H9 (cell line): ENCODE measurements at regions not wholly inside any gene's neighbourhood (a gene's known extent, or its start where the extent isn't known, plus 50 kb on each side); places are given as distances from the start of the nearest gene placed in this dataset.

Experiments used
- DNase-seq: peaks from one replicate; pipeline ENCODE4 v3.0.0-alpha.2; 2017
- H2AFZ ChIP-seq: one replicate; pipeline ENCODE4 v1.6.1; 2013; ENCODE audit warnings: mild to moderate bottlenecking, low read length, control low read depth, moderate library complexity
- H2AK5ac ChIP-seq: 2 replicates; pipeline ENCODE4 v1.6.1; 2013; ENCODE audit warnings: low read length, control low read depth, mixed read lengths; ENCODE audit not compliant: insufficient read length
- H2BK120ac ChIP-seq: one replicate; pipeline ENCODE4 v1.6.1; 2013; ENCODE audit warnings: low read depth, mild to moderate bottlenecking, low read length, control low read depth, inconsistent platforms; ENCODE audit not compliant: poor library complexity, severe bottlenecking
- H2BK12ac ChIP-seq: 2 replicates; pipeline ENCODE4 v1.6.1; 2013; ENCODE audit warnings: low read length, control low read depth, mixed read lengths, low read depth; ENCODE audit not compliant: insufficient read length
- H2BK15ac ChIP-seq: 2 replicates; pipeline ENCODE4 v1.6.1; 2013; ENCODE audit warnings: low read depth, low read length, control low read depth
- H2BK20ac ChIP-seq: one replicate; pipeline ENCODE4 v1.6.1; 2013; ENCODE audit warnings: low read depth, mild to moderate bottlenecking, low read length, control low read depth, inconsistent platforms; ENCODE audit not compliant: poor library complexity, severe bottlenecking
- H2BK5ac ChIP-seq: 2 replicates; pipeline ENCODE4 v1.6.1; 2013; ENCODE audit warnings: low read length, control low read depth, mixed read lengths; ENCODE audit not compliant: insufficient read length
- H3K14ac ChIP-seq: 2 replicates; pipeline ENCODE4 v1.6.1; 2013; ENCODE audit warnings: low read length, control low read depth; ENCODE audit not compliant: insufficient read depth
- H3K18ac ChIP-seq: 2 replicates; pipeline ENCODE4 v1.6.1; 2013; ENCODE audit warnings: low read depth, mild to moderate bottlenecking, mixed read lengths, low read length, control low read depth; ENCODE audit not compliant: insufficient read length
- H3K23ac ChIP-seq: 2 replicates; pipeline ENCODE4 v1.6.1; 2013; ENCODE audit warnings: low read length, control low read depth, mixed read lengths, low read depth; ENCODE audit not compliant: insufficient read length
- H3K23me2 ChIP-seq: 2 replicates; pipeline ENCODE4 v1.6.1; 2013; ENCODE audit warnings: low read depth, mild to moderate bottlenecking, mixed read lengths, low read length, control low read depth; ENCODE audit not compliant: insufficient read length, poor library complexity, severe bottlenecking
- H3K27ac ChIP-seq: 2 replicates; pipeline ENCODE4 v1.5.1; 2013; ENCODE audit warnings: low read length, control low read depth, mixed read lengths, low read depth; ENCODE audit not compliant: insufficient read length
- H3K27me3 ChIP-seq: 2 replicates; pipeline ENCODE4 v1.6.1; 2013; ENCODE audit warnings: low read length, control low read depth, inconsistent platforms; ENCODE audit not compliant: insufficient read depth
- H3K4ac ChIP-seq: 2 replicates; pipeline ENCODE4 v1.6.1; 2013; ENCODE audit warnings: low read depth, mild to moderate bottlenecking, control low read depth, inconsistent platforms, low read length, moderate library complexity
- H3K4me1 ChIP-seq: 2 replicates; pipeline ENCODE4 v1.6.1; 2013; ENCODE audit warnings: low read length, control low read depth, inconsistent platforms; ENCODE audit not compliant: insufficient read depth
- H3K4me2 ChIP-seq: 2 replicates; pipeline ENCODE4 v1.6.1; 2013; ENCODE audit warnings: low read length, control low read depth, mixed read lengths; ENCODE audit not compliant: insufficient read length, insufficient read depth
- H3K56ac ChIP-seq: 2 replicates; pipeline ENCODE4 v1.6.1; 2013; ENCODE audit warnings: low read depth, mild to moderate bottlenecking, mixed read lengths, low read length, control low read depth; ENCODE audit not compliant: insufficient read length
- H3K79me1 ChIP-seq: 2 replicates; pipeline ENCODE4 v1.6.1; 2013; ENCODE audit warnings: low read depth, mild to moderate bottlenecking, moderate library complexity, low read length, control low read depth, inconsistent platforms; ENCODE audit not compliant: insufficient read depth, poor library complexity, severe bottlenecking
- H3K79me2 ChIP-seq: 2 replicates; pipeline ENCODE4 v1.6.1; 2013; ENCODE audit warnings: low read length, control low read depth, inconsistent platforms; ENCODE audit not compliant: insufficient read depth
- H3K9ac ChIP-seq: 2 replicates; pipeline ENCODE4 v1.6.1; 2013; ENCODE audit warnings: low read length, control low read depth, mixed read lengths; ENCODE audit not compliant: insufficient read length; ENCODE audit errors: extremely low read depth
- H3K9me3 ChIP-seq: one replicate; pipeline ENCODE4 v1.6.1; 2013; ENCODE audit warnings: low read depth, low read length, inconsistent platforms; ENCODE audit not compliant: control insufficient read depth
- H3T11ph ChIP-seq: one replicate; pipeline ENCODE4 v1.6.1; 2013; ENCODE audit warnings: mild to moderate bottlenecking, low read length, control low read depth, inconsistent platforms
- H4K20me1 ChIP-seq: one replicate; pipeline ENCODE4 v1.6.1; 2013; ENCODE audit not compliant: control insufficient read depth, insufficient read length, insufficient read depth
- H4K5ac ChIP-seq: 2 replicates; pipeline ENCODE4 v1.6.1; 2013; ENCODE audit warnings: low read depth, mild to moderate bottlenecking, mixed read lengths, low read length, control low read depth; ENCODE audit not compliant: insufficient read length
- H4K8ac ChIP-seq: replicated peaks from 2 replicates; pipeline ENCODE4 v1.6.1; 2013; ENCODE audit warnings: low read length, control low read depth, mixed read lengths, low read depth; ENCODE audit not compliant: insufficient read length
- H4K91ac ChIP-seq: 2 replicates; pipeline ENCODE4 v1.6.1; 2013; ENCODE audit warnings: low read depth, mild to moderate bottlenecking, moderate library complexity, mixed read lengths, low read length, control low read depth; ENCODE audit not compliant: insufficient read length
- H3K27ac Mint-ChIP-seq, 3 experiments: 2 replicates in 2 of 3; 3 replicates in 1 of 3; pipeline ENCODE4 v1.8.0; 2020 to 2021; ENCODE audit warnings: mixed read lengths in 3 of 3, mild to moderate bottlenecking in 1 of 3, moderate library complexity in 1 of 3
- H3K27me3 Mint-ChIP-seq: 2 replicates; pipeline ENCODE4 v1.8.0; 2021; ENCODE audit warnings: low read depth, mild to moderate bottlenecking, moderate library complexity, mixed read lengths
- H3K36me3 Mint-ChIP-seq, 3 experiments: 2 replicates in 2 of 3; 3 replicates in 1 of 3; pipeline ENCODE4 v1.8.0; 2020 to 2021; ENCODE audit warnings: low read depth in 3 of 3, mixed read lengths in 3 of 3; ENCODE audit not compliant: insufficient read depth in 1 of 3
- H3K4me1 Mint-ChIP-seq, 2 experiments: 2 replicates each; pipeline ENCODE4 v1.8.0; 2020; ENCODE audit warnings: mixed read lengths in 2 of 2
- H3K4me3 Mint-ChIP-seq, 2 experiments: 2 replicates in 1 of 2; 3 replicates in 1 of 2; pipeline ENCODE4 v1.8.0; 2020 to 2021; ENCODE audit warnings: mild to moderate bottlenecking in 2 of 2, mixed read lengths in 2 of 2, moderate library complexity in 1 of 2
- H3K9me3 Mint-ChIP-seq, 2 experiments: 2 replicates in 1 of 2; 3 replicates in 1 of 2; pipeline ENCODE4 v1.8.0; 2020; ENCODE audit warnings: mild to moderate bottlenecking in 2 of 2, mixed read lengths in 2 of 2, moderate library complexity in 1 of 2
- CTCF ChIP-seq: fragments of 200-600 bp; sonication (generic); conservative IDR thresholded peaks from 3 replicates; pipeline ENCODE4 v1.8.0; 2021; ENCODE audit warnings: antibody characterized with exemption, mild to moderate bottlenecking
- WGBS: extraction: QIAGEN DNeasy Blood & Tissue Kit; methylation state at CpG from one replicate; pipeline ENCODE4 v1.1.7; 2013; ENCODE audit warnings: missing lambda C conversion rate, low lambda C conversion rate, mixed read lengths; ENCODE audit not compliant: insufficient read length; ENCODE audit errors: extremely low coverage; 5-methylcytosine and 5-hydroxymethylcytosine counted together

GRCh38 chr6:90402831-90403192 is 106.2 kb upstream of the BACH2 start:
- H2AK5ac ChIP-seq = no peak overlapping the region
- no peaks in the 10 kb centered on the region for H3K79me2 ChIP-seq
- H3K4me1 Mint-ChIP-seq = peaks cover 25 to 26% of the 10 kb centered on the region in 2 experiments
- H3K36me3 Mint-ChIP-seq = peaks cover 0 to 8% (median 3%) of the 10 kb centered on the region in 3 experiments; a peak in 1 of 7 replicates
- no peak overlapping the region for H4K91ac ChIP-seq
- no peak overlapping the region for H2BK120ac ChIP-seq
- H2BK12ac ChIP-seq = no peak overlapping the region
- peaks cover 5 to 8% of the 10 kb centered on the region in 2 experiments; a peak in 3 of 5 replicates for H3K9me3 Mint-ChIP-seq
- no peak overlapping the region for H3K4me2 ChIP-seq
- no peak overlapping the region for H3K23ac ChIP-seq
- 100% methylated on average over 1 of the region's 2 CpGs for WGBS
- no peak overlapping the region for H2BK5ac ChIP-seq
- H3K27me3 ChIP-seq = no peaks in the 10 kb centered on the region
- peaks cover 17% of the 10 kb centered on the region for H3K27me3 Mint-ChIP-seq
- no peak for DNase-seq
- H3K27ac Mint-ChIP-seq = no peak overlapping the region
- no peaks in the 10 kb centered on the region for H4K20me1 ChIP-seq
- H3K18ac ChIP-seq = no peak overlapping the region
- no peak overlapping the region for H3K4ac ChIP-seq
- H3K4me1 ChIP-seq = no peaks in the 10 kb centered on the region
- no peak overlapping the region for H4K8ac ChIP-seq
- no peaks in the 10 kb centered on the region for H3K79me1 ChIP-seq
- H2BK15ac ChIP-seq = no peak overlapping the region
- no peak overlapping the region for H3K14ac ChIP-seq
- no peak overlapping the region for H4K5ac ChIP-seq
- H3K9ac ChIP-seq = no peak overlapping the region
- H3K9me3 ChIP-seq = no peaks in the 10 kb centered on the region
- no peak for TF ChIP-seq CTCF
- H3K23me2 ChIP-seq = no peaks in the 10 kb centered on the region
- no peak overlapping the region for H2BK20ac ChIP-seq
- H3K4me3 Mint-ChIP-seq = no peak overlapping the region
- no peak overlapping the region for H3K56ac ChIP-seq
- no peak overlapping the region for H3T11ph ChIP-seq
- no peak overlapping the region for H2AFZ ChIP-seq
- no peak overlapping the region for H3K27ac ChIP-seq
